HFFc6 (cell line): ENCODE measurements at regions not wholly inside any gene's neighbourhood (a gene's known extent, or its start where the extent isn't known, plus 50 kb on each side); places are given as distances from the start of the nearest gene placed in this dataset.

Experiments
- DNase-seq: peaks from one replicate; pipeline ENCODE4 v3.0.0-alpha.2; 2018
- H3K27ac Mint-ChIP-seq: 2 replicates; pipeline ENCODE4 v1.8.0; 2020; ENCODE audit warnings: mild to moderate bottlenecking, mixed read lengths
- H3K27me3 Mint-ChIP-seq: 2 replicates; pipeline ENCODE4 v1.8.0; 2021; ENCODE audit warnings: mild to moderate bottlenecking, moderate library complexity, mixed read lengths; ENCODE audit not compliant: insufficient read depth
- H3K36me3 Mint-ChIP-seq: 2 replicates; pipeline ENCODE4 v1.8.0; 2021; ENCODE audit warnings: low read depth, mixed read lengths
- H3K4me1 Mint-ChIP-seq: 2 replicates; pipeline ENCODE4 v1.8.0; 2020; ENCODE audit warnings: low read depth, mixed read lengths
- H3K4me3 Mint-ChIP-seq: 2 replicates; pipeline ENCODE4 v1.8.0; 2020; ENCODE audit warnings: mild to moderate bottlenecking, moderate library complexity, mixed read lengths
- H3K9me3 Mint-ChIP-seq: 2 replicates; pipeline ENCODE4 v1.8.0; 2020; ENCODE audit warnings: mild to moderate bottlenecking, mixed read lengths
- TF ChIP-seq, protein P1 (sequence below): fragments of 200-600 bp; sonication (generic); IDR thresholded peaks from 2 replicates; pipeline ENCODE4 v1.5.0; 2021; ENCODE audit warnings: antibody characterized with exemption, mild to moderate bottlenecking

DNA sequence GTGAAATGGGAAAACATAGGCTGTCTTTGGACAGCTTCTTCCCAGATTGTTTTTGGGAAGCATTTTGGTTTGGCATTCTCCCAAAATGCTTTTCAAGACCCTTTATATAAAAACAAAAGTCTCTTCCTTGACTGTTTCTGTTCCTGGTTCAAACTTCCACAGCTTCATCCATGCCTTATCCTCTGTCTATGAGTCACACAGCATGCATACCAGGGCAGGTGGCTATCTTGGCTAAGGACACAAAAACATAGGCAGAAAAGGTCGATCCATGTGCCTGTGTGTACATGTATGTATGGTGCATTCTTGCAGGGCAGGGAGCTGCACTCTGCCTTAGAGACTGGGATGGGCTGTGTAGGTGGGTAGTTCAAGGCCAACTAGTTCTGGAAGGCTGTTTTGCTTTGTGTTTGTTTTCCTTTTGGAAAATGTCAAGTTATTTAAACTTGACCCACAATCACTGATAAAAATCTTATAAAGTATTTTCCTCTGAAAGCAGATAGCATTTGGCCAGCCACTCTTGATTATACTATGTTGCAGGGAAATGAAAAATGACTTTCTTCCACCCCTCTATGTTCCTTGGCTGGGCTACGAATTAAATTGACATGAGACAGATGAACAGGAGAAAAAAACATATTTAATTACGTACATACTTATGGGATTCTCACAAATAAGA lies 437.0 kb downstream of the SIPA1L2 start:
- no peak overlapping the region for H3K27ac Mint-ChIP-seq
- TF ChIP-seq, protein P1, sequence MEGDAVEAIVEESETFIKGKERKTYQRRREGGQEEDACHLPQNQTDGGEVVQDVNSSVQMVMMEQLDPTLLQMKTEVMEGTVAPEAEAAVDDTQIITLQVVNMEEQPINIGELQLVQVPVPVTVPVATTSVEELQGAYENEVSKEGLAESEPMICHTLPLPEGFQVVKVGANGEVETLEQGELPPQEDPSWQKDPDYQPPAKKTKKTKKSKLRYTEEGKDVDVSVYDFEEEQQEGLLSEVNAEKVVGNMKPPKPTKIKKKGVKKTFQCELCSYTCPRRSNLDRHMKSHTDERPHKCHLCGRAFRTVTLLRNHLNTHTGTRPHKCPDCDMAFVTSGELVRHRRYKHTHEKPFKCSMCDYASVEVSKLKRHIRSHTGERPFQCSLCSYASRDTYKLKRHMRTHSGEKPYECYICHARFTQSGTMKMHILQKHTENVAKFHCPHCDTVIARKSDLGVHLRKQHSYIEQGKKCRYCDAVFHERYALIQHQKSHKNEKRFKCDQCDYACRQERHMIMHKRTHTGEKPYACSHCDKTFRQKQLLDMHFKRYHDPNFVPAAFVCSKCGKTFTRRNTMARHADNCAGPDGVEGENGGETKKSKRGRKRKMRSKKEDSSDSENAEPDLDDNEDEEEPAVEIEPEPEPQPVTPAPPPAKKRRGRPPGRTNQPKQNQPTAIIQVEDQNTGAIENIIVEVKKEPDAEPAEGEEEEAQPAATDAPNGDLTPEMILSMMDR: no peak
- H3K27me3 Mint-ChIP-seq: peaks cover 2% of the 10 kb centered on the region; the same call in 1 of the 2 replicates
- H3K4me3 Mint-ChIP-seq: no peak overlapping the region
- H3K9me3 Mint-ChIP-seq: peaks cover 23% of the 10 kb centered on the region
- DNase-seq: no peak
- H3K4me1 Mint-ChIP-seq: no peaks in the 10 kb centered on the region
- no peaks in the 10 kb centered on the region for H3K36me3 Mint-ChIP-seq

DNA sequence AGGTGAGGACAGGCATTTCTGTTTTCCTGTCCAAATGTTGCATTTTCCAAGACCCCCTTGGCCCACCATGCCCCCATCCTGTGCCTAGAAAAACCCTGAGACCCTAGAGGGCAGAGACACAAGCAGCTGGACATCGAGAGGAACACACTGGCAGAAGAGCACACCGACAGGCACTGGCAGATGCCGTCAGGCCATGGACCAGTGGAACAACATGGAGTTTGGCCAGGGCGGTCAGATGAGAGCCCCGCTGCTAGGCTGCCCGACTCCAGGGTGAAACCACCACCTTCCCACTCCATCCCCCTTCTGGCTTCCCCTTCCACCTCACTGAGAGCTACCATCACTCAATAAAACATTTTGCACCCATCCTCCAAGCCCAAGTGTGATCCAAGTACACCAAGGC lies 438.4 kb downstream of the SIPA1L2 start:
- Mint-ChIP-seq H3K9me3 (peaks cover 31% of the 10 kb centered on the region), H3K27me3 (no peaks in the 10 kb centered on the region; the same call in 1 of the 2 replicates), H3K4me1 (no peaks in the 10 kb centered on the region), H3K36me3 (no peaks in the 10 kb centered on the region; the same call in 1 of the 2 replicates), H3K4me3 (no peak overlapping the region), H3K27ac (no peak overlapping the region)
- TF ChIP-seq, protein P1: no peak
- no peak for DNase-seq

DNA sequence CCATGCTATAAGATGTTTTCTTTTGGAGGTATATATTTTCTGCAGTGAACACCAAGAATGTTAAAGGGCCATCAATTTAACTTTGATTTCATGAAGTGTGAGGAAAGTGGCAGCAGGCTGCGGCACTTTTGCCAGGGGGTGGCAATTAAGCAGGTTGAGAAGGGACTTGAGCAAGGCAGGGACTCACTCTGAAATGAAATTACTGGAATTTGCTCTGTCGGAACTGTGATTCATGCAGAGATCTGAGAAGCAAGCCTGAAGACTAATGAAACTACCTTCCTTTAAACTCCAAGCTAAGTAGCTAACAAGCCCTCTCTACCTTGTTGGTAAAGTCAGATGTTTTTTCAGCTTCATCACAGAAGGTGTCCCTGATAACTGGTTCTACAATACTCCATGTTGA lies 441.6 kb downstream of the SIPA1L2 start:
- Mint-ChIP-seq H3K9me3 (peaks cover 53% of the 10 kb centered on the region), H3K27ac (no peak overlapping the region), H3K36me3 (no peaks in the 10 kb centered on the region; the same call in 1 of the 2 replicates), H3K27me3 (no peaks in the 10 kb centered on the region; the same call in 1 of the 2 replicates), H3K4me3 (no peak overlapping the region), H3K4me1 (no peaks in the 10 kb centered on the region)
- TF ChIP-seq, protein P1: no peak
- no peak for DNase-seq

- Mint-ChIP-seq H3K27ac (no peak overlapping the region), H3K27me3 (peaks cover 3% of the 10 kb centered on the region), H3K36me3 (no peaks in the 10 kb centered on the region; the same call in 1 of the 2 replicates), H3K4me1 (no peaks in the 10 kb centered on the region), H3K9me3 (peaks cover 48% of the 10 kb centered on the region), H3K4me3 (no peak overlapping the region)
- DNase-seq: no peak
- TF ChIP-seq, protein P1: no peak
These were observed 443.0 kb downstream of the SIPA1L2 start for GRCh38 chr1:232186931-232187330.

GRCh38 chr1:232184561-232185530 lies 445.1 kb downstream of the SIPA1L2 start:
- peaks cover 57% of the 10 kb centered on the region for H3K9me3 Mint-ChIP-seq
- H3K4me3 Mint-ChIP-seq: no peak overlapping the region
- peaks cover 5% of the 10 kb centered on the region for H3K27me3 Mint-ChIP-seq
- no peaks in the 10 kb centered on the region for H3K4me1 Mint-ChIP-seq
- TF ChIP-seq, protein P1: no peak
- DNase-seq: no peak
- no peak overlapping the region for H3K27ac Mint-ChIP-seq
- H3K36me3 Mint-ChIP-seq: no peaks in the 10 kb centered on the region; the same call in 1 of the 2 replicates
